GM19467 (cell line): ENCODE measurements at regions not wholly inside any gene's neighbourhood (a gene's known extent, or its start where the extent isn't known, plus 50 kb on each side); places are given as distances from the start of the nearest gene placed in this dataset.
"Not testable (repeated sequence)": the region's sequence is repeated elsewhere in the genome, so short reads cannot be mapped to it uniquely, and the experiment has no call there.

Source experiments
- ATAC-seq: cut with Tn5 transposase; IDR thresholded peaks from one replicate; pipeline ENCODE4 v1.9.1; 2021; ENCODE audit warnings: mild to moderate bottlenecking, moderate library complexity; ENCODE audit not compliant: unreplicated experiment

- no peak for ATAC-seq
Observed at GRCh38 chr13:31385540-31385939, 185.8 kb downstream of the B3GLCT start.

GRCh38 chr13:31394506-31394905, 194.7 kb downstream of the B3GLCT start:
- no peak for ATAC-seq

GRCh38 chr13:31395090-31395489, 195.3 kb downstream of the B3GLCT start:
- no peak for ATAC-seq

- ATAC-seq, result no peak
Observed at GRCh38 chr13:31399690-31400089, 199.9 kb downstream of the B3GLCT start.

- not testable (repeated sequence) for ATAC-seq
Observed at GRCh38 chr13:31403711-31404110, 203.9 kb downstream of the B3GLCT start.

GRCh38 chr13:31408927-31409326, 209.2 kb downstream of the B3GLCT start:
- no peak for ATAC-seq

- ATAC-seq, result no peak
Observed at GRCh38 chr13:31409678-31410356, 210.0 kb downstream of the B3GLCT start.

GRCh38 chr13:31413516-31413915, 213.7 kb downstream of the B3GLCT start:
- ATAC-seq, result no peak

- ATAC-seq, result no peak
Observed at GRCh38 chr13:31416066-31416465, 216.3 kb downstream of the B3GLCT start.

GRCh38 chr13:31418186-31418585, 218.4 kb downstream of the B3GLCT start:
- ATAC-seq, result no peak

- no peak for ATAC-seq
Observed at GRCh38 chr13:31421756-31422155, 222.0 kb downstream of the B3GLCT start.

- peak; percentile 87 for ATAC-seq
Observed at GRCh38 chr13:31424130-31424729, 224.5 kb downstream of the B3GLCT start.

GRCh38 chr13:31426395-31426794, 226.6 kb downstream of the B3GLCT start:
- ATAC-seq, result no peak

- ATAC-seq, result no peak
Observed at GRCh38 chr13:31427151-31428100, 227.7 kb downstream of the B3GLCT start.

- no peak for ATAC-seq
Observed at GRCh38 chr13:31431722-31432137, 232.0 kb downstream of the B3GLCT start.

GRCh38 chr13:31433207-31433606, 233.4 kb downstream of the B3GLCT start:
- no peak for ATAC-seq

GRCh38 chr13:31433746-31434145, 234.0 kb downstream of the B3GLCT start:
- no peak for ATAC-seq

GRCh38 chr13:31434613-31435012, 234.8 kb downstream of the B3GLCT start:
- no peak for ATAC-seq

GRCh38 chr13:31435536-31435935, 235.8 kb downstream of the B3GLCT start:
- no peak for ATAC-seq

GRCh38 chr13:31436478-31436877, 236.7 kb downstream of the B3GLCT start:
- ATAC-seq, result no peak

- ATAC-seq, result no peak
Observed at GRCh38 chr13:31437975-31438374, 238.2 kb downstream of the B3GLCT start.

- no peak for ATAC-seq
Observed at GRCh38 chr13:31440132-31440531, 240.4 kb downstream of the B3GLCT start.
